K562 (cell line): ENCODE measurements at regions not wholly inside any gene's neighbourhood (a gene's known extent, or its start where the extent isn't known, plus 50 kb on each side); places are given as distances from the start of the nearest gene placed in this dataset.

Source experiments
- ATAC-seq: fragments of 200-7000 bp; cut with Tn5 transposase; 3 replicates; pipeline ENCODE4 v1.9.1; 2020; ENCODE audit warnings: moderate library complexity
- BruUV-seq: library from RNA; stranded (reverse); fragments of 400-500 nt; replicated peaks from 2 replicates; lab custom pipeline; 2021; lab: Mats Ljungman, UMichigan
- CTCF ChIA-PET: fragments of 300-600 bp; formaldehyde crosslinking; extraction: SDS; loops from one replicate; lab custom pipeline; 2021; ENCODE audit warnings: low intra/inter-chr PET ratio; lab: Yijun Ruan, JAX
- POLR2A ChIA-PET: fragments of 300-600, 350-650 bp; sonication (Branson Sonifier 250); formaldehyde crosslinking; extraction: SDS; loops from one replicate; lab custom pipeline; 2021; ENCODE audit warnings: antibody characterized with exemption, inconsistent platforms; lab: Yijun Ruan, JAX
- DNase-seq, 4 experiments: peaks; one replicate each; pipeline versions ENCODE4 v3.0.0 to v3.0.0-alpha.2; 2011 to 2018; ENCODE audit warnings: low spot score in 3 of 4, mixed read lengths in 3 of 4; ENCODE audit errors: extremely low read depth in 1 of 4
- FAIRE-seq: peaks from 2 replicates; lab custom pipeline; 2011; peaks lifted over from hg19 to GRCh38; lab: Jason Lieb, UNC
- H2AFZ ChIP-seq: 2 replicates; pipeline ENCODE4 v1.6.0; 2011; ENCODE audit warnings: low read depth, low read length, control low read depth, inconsistent platforms
- H3K27ac ChIP-seq: fragments of 200-600 bp; 3 replicates; pipeline ENCODE4 v1.8.0; 2011; ENCODE audit warnings: low read depth, mild to moderate bottlenecking, control low read depth, inconsistent platforms, low read length, moderate library complexity, mixed read lengths; ENCODE audit errors: extremely low read depth
- H3K27me3 ChIP-seq, 2 experiments: fragments of 300-600 bp in 1 of 2; 2 replicates in 1 of 2; 3 replicates in 1 of 2; pipeline versions ENCODE4 v1.6.0 to v1.8.0; 2011; ENCODE audit warnings: inconsistent platforms in 2 of 2, low read length in 2 of 2, mild to moderate bottlenecking in 1 of 2, mixed read lengths in 1 of 2, moderate library complexity in 1 of 2; ENCODE audit not compliant: control insufficient read depth in 2 of 2, insufficient read depth in 2 of 2
- H3K36me3 ChIP-seq: fragments of 300-600 bp; 3 replicates; pipeline ENCODE4 v1.8.0; 2011; ENCODE audit warnings: mild to moderate bottlenecking, low read length, inconsistent platforms; ENCODE audit not compliant: control insufficient read depth, insufficient read depth
- H3K4me1 ChIP-seq, 2 experiments: fragments of 200-600 bp in 1 of 2; replicated peaks in 1 of 2; 2 replicates in 1 of 2; 3 replicates in 1 of 2; pipeline versions ENCODE4 v1.5.1 to v1.8.0; 2011; ENCODE audit warnings: inconsistent platforms in 2 of 2, low read length in 2 of 2, mild to moderate bottlenecking in 1 of 2, mixed read lengths in 1 of 2, moderate library complexity in 1 of 2; ENCODE audit not compliant: control insufficient read depth in 2 of 2, insufficient read depth in 2 of 2
- H3K4me2 ChIP-seq: 2 replicates; pipeline ENCODE4 v1.6.1; 2011; ENCODE audit warnings: low read length, control low read depth, inconsistent platforms, mixed read lengths; ENCODE audit not compliant: insufficient read depth
- H3K4me3 ChIP-seq: fragments of 200-600 bp; sonication (generic), shearing (Covaris generic); 2 replicates; pipeline ENCODE4 v1.5.1; 2016; ENCODE audit warnings: control low read depth, inconsistent platforms
- H3K79me2 ChIP-seq: fragments of 200-600 bp; 3 replicates; pipeline ENCODE4 v1.8.0; 2011; ENCODE audit warnings: low read length, inconsistent platforms; ENCODE audit not compliant: control insufficient read depth, insufficient read depth
- H3K9ac ChIP-seq, 2 experiments: 2 replicates each; pipeline versions ENCODE4 v1.6.0 to v1.6.1; 2011; ENCODE audit warnings: low read depth in 2 of 2, low read length in 2 of 2, control low read depth in 1 of 2, inconsistent platforms in 1 of 2, mild to moderate bottlenecking in 1 of 2, mixed read lengths in 1 of 2; ENCODE audit not compliant: insufficient read depth in 1 of 2
- H3K9me1 ChIP-seq: one replicate; pipeline ENCODE4 v1.6.0; 2011; ENCODE audit warnings: inconsistent platforms, mild to moderate bottlenecking, low read length, moderate library complexity; ENCODE audit not compliant: control insufficient read depth, insufficient read depth
- H3K9me3 ChIP-seq: replicated peaks from 2 replicates; pipeline ENCODE4 v1.5.1; 2011; ENCODE audit warnings: low read depth, low read length, inconsistent platforms; ENCODE audit not compliant: control insufficient read depth, insufficient read depth
- H4K20me1 ChIP-seq: replicated peaks from 2 replicates; pipeline ENCODE4 v1.6.1; 2011; ENCODE audit warnings: low read length, inconsistent platforms, mixed read lengths; ENCODE audit not compliant: control insufficient read depth, insufficient read depth
- ARHGAP35 ChIP-seq: fragments of 450-650 bp; IDR thresholded peaks from 2 replicates; pipeline ENCODE4 v1.6.1; 2018; ENCODE audit not compliant: partially characterized antibody
- CBX3 ChIP-seq, 2 experiments: IDR thresholded peaks; 1 replicate in 1 of 2; 2 replicates in 1 of 2; pipeline ENCODE4 v1.6.1; 2012; ENCODE audit warnings: inconsistent platforms in 2 of 2, low read length in 2 of 2, borderline replicate concordance in 1 of 2, control low read depth in 1 of 2
- CHCHD3 ChIP-seq: fragments of 250-450 bp; sonication (Bioruptor Pico); IDR thresholded peaks from 2 replicates; pipeline ENCODE4 v2.1.2; 2022; ENCODE audit warnings: mild to moderate bottlenecking
- DACH1 ChIP-seq: fragments of 450-650 bp; IDR thresholded peaks from 2 replicates; pipeline ENCODE4 v1.6.1; 2018; ENCODE audit not compliant: partially characterized antibody
- EGR1 ChIP-seq: fragments of 450-650 bp; conservative IDR thresholded peaks from 2 replicates; pipeline ENCODE4 v1.6.1; 2017; ENCODE audit warnings: mild to moderate bottlenecking
- MTA1 ChIP-seq: fragments of 450-650 bp; IDR thresholded peaks from 2 replicates; pipeline ENCODE4 v1.6.1; 2017; ENCODE audit warnings: borderline replicate concordance
- NR2C1 ChIP-seq, 2 experiments: fragments of 450-650 bp; IDR thresholded peaks; 2 replicates each; pipeline ENCODE4 v1.6.1; 2017; ENCODE audit warnings: mild to moderate bottlenecking in 2 of 2, antibody characterized with exemption in 1 of 2, inconsistent platforms in 1 of 2, missing compliant biosample characterization in 1 of 2, missing genetic modification characterization in 1 of 2
- PCBP1 ChIP-seq: fragments of 200-400 bp; formaldehyde crosslinking; IDR thresholded peaks from 2 replicates; pipeline ENCODE4 v1.6.1; 2018; ENCODE audit warnings: mild to moderate bottlenecking, low read depth, low read length; ENCODE audit not compliant: poor library complexity, severe bottlenecking
- PHB ChIP-seq: fragments of 250-450 bp; sonication (Bioruptor Pico); IDR thresholded peaks from 2 replicates; pipeline ENCODE4 v1.5.0; 2021
- POLR3A ChIP-seq: IDR thresholded peaks from 2 replicates; pipeline ENCODE4 v1.6.1; 2011; ENCODE audit warnings: borderline replicate concordance, mild to moderate bottlenecking, moderate library complexity; ENCODE audit not compliant: insufficient read length, insufficient read depth; ENCODE audit errors: extremely low read depth
- PTTG1 ChIP-seq: fragments of 450-650 bp; IDR thresholded peaks from 2 replicates; pipeline ENCODE4 v1.6.1; 2016; ENCODE audit warnings: low read depth, mild to moderate bottlenecking, missing genetic modification characterization, missing compliant biosample characterization
- ZNF644 ChIP-seq: fragments of 200-800 bp; sonication (Bioruptor generic); IDR thresholded peaks from 2 replicates; pipeline ENCODE4 v1.6.1; 2016; ENCODE audit warnings: low read depth, missing genetic modification characterization, missing compliant biosample characterization
- WGBS: fragments of 100-300 bp; shearing (Covaris generic); methylation state at CpG from one replicate; pipeline ENCODE4 v1.1.6; 2016; ENCODE audit warnings: low coverage, mixed read lengths; ENCODE audit not compliant: insufficient coverage; ENCODE audit errors: missing lambda C conversion rate; 5-methylcytosine and 5-hydroxymethylcytosine counted together
- in situ Hi-C: fragments of 300-500 bp; cut with MboI; formaldehyde crosslinking; loops from 4 replicates; pipeline ENCODE4 v1.15.0; 2018; ENCODE audit warnings: inconsistent platforms, mixed read lengths
- intact Hi-C: fragments of 100-400 bp; cut with micrococcal nuclease; formaldehyde crosslinking; loops from 2 replicates; pipeline ENCODE4 v1.14.2; 2022
- TF ChIP-seq, protein P1 (sequence below): fragments of 450-650 bp; formaldehyde crosslinking; IDR thresholded peaks from 2 replicates; pipeline ENCODE4 v1.4.0; 2020; ENCODE audit warnings: mild to moderate bottlenecking, moderate library complexity
- TF ChIP-seq, protein P2 (sequence below): fragments of 450-650 bp; formaldehyde crosslinking; IDR thresholded peaks from 2 replicates; pipeline ENCODE4 v1.4.0; 2020; ENCODE audit warnings: mild to moderate bottlenecking
- TF ChIP-seq, protein P3 (sequence below): fragments of 450-650 bp; IDR thresholded peaks from 2 replicates; pipeline ENCODE4 v1.6.1; 2016; ENCODE audit warnings: antibody characterized with exemption
- TF ChIP-seq, protein P4 (sequence below): fragments of 450-650 bp; formaldehyde crosslinking; IDR thresholded peaks from 2 replicates; pipeline ENCODE4 v1.4.0; 2020; ENCODE audit warnings: mild to moderate bottlenecking, moderate library complexity
- TF ChIP-seq, protein P5 (sequence below): IDR thresholded peaks from 2 replicates; pipeline ENCODE4 v1.6.1; 2016; ENCODE audit warnings: missing genetic modification characterization, missing compliant biosample characterization

DNA sequence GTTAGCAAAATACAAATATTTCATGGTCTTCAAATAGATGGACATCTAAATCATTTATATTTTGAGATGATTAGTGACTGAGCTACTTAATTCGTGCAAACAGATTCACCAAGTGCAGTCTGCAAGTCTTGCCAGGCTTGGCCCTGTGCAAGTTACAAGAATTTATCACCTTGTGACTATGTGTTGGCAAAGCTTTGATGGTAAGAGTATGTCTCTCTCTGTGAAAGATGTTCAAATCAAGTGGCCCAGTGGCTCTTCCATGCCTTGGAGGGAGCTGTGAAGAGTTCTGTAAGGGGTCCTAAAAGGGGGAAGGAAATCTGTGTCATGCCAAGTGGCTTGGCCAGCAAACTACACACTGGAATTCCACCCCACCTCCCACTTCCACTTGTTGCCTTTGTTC lies 397.3 kb downstream of the TYW1 start:
- no peaks in the 10 kb centered on the region for H3K4me1 ChIP-seq
- H4K20me1 ChIP-seq, result peaks cover 5% of the 10 kb centered on the region; the same call in 1 of the 2 replicates
- no TSS peak for BruUV-seq
- no peaks in the 10 kb centered on the region for H3K79me2 ChIP-seq
- no peak overlapping the region for H3K4me3 ChIP-seq
- POLR2A ChIA-PET, result no interaction called here
- H3K4me2 ChIP-seq, result no peak overlapping the region
- no peak overlapping the region for H2AFZ ChIP-seq
- DNase-seq (no peak), FAIRE-seq (no peak), ATAC-seq (no peak)
- WGBS, result 0% methylated on average over 1 of the region's 1 CpG
- H3K9me3 ChIP-seq, result no peaks in the 10 kb centered on the region
- H3K9me1 ChIP-seq, result no peaks in the 10 kb centered on the region
- no peak overlapping the region for H3K27ac ChIP-seq
- H3K36me3 ChIP-seq, result no peaks in the 10 kb centered on the region
- intact Hi-C loops (no loop called here), in situ Hi-C loops (no loop called here)
- H3K27me3 ChIP-seq, result peaks cover 15 to 40% of the 10 kb centered on the region in 2 experiments; a peak in 4 of 5 replicates
- CTCF ChIA-PET, result no interaction called here
- no peak overlapping the region for H3K9ac ChIP-seq
- TF ChIP-seq CBX3 (IDR thresholded peaks at IDR 0.05; ENCODE audit: borderline replicate concordance in 1 of 2, low read length in 2 of 2) (no peak), PTTG1 (no peak), NR2C1 (IDR thresholded peaks at IDR 0.05) (no peak), NR2C1 (tag; IDR thresholded peaks at IDR 0.05) (no peak), DACH1 (no peak), PCBP1 (no peak), CHCHD3 (CRISPR knock-in tag) (no peak), POLR3A (no peak), PHB (CRISPR knock-in tag) (no peak), EGR1 (no peak), ARHGAP35 (no peak), MTA1 (no peak), ZNF644 (tag) (no peak)
- TF ChIP-seq, protein P1, sequence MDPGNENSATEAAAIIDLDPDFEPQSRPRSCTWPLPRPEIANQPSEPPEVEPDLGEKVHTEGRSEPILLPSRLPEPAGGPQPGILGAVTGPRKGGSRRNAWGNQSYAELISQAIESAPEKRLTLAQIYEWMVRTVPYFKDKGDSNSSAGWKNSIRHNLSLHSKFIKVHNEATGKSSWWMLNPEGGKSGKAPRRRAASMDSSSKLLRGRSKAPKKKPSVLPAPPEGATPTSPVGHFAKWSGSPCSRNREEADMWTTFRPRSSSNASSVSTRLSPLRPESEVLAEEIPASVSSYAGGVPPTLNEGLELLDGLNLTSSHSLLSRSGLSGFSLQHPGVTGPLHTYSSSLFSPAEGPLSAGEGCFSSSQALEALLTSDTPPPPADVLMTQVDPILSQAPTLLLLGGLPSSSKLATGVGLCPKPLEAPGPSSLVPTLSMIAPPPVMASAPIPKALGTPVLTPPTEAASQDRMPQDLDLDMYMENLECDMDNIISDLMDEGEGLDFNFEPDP (CRISPR knock-in tag), result no peak
- TF ChIP-seq, protein P2, sequence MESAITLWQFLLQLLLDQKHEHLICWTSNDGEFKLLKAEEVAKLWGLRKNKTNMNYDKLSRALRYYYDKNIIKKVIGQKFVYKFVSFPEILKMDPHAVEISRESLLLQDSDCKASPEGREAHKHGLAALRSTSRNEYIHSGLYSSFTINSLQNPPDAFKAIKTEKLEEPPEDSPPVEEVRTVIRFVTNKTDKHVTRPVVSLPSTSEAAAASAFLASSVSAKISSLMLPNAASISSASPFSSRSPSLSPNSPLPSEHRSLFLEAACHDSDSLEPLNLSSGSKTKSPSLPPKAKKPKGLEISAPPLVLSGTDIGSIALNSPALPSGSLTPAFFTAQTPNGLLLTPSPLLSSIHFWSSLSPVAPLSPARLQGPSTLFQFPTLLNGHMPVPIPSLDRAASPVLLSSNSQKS, result no peak
- TF ChIP-seq, protein P3, sequence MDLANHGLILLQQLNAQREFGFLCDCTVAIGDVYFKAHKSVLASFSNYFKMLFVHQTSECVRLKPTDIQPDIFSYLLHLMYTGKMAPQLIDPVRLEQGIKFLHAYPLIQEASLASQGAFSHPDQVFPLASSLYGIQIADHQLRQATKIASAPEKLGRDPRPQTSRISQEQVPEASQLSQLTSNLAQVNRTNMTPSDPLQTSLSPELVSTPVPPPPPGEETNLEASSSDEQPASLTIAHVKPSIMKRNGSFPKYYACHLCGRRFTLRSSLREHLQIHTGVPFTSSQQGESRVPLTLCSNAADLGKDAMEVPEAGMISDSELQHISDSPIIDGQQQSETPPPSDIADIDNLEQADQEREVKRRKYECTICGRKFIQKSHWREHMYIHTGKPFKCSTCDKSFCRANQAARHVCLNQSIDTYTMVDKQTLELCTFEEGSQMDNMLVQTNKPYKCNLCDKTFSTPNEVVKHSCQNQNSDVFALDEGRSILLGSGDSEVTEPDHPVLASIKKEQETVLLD, result no peak
- TF ChIP-seq, protein P4, sequence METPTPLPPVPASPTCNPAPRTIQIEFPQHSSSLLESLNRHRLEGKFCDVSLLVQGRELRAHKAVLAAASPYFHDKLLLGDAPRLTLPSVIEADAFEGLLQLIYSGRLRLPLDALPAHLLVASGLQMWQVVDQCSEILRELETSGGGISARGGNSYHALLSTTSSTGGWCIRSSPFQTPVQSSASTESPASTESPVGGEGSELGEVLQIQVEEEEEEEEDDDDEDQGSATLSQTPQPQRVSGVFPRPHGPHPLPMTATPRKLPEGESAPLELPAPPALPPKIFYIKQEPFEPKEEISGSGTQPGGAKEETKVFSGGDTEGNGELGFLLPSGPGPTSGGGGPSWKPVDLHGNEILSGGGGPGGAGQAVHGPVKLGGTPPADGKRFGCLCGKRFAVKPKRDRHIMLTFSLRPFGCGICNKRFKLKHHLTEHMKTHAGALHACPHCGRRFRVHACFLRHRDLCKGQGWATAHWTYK, result no peak
- TF ChIP-seq, protein P5, sequence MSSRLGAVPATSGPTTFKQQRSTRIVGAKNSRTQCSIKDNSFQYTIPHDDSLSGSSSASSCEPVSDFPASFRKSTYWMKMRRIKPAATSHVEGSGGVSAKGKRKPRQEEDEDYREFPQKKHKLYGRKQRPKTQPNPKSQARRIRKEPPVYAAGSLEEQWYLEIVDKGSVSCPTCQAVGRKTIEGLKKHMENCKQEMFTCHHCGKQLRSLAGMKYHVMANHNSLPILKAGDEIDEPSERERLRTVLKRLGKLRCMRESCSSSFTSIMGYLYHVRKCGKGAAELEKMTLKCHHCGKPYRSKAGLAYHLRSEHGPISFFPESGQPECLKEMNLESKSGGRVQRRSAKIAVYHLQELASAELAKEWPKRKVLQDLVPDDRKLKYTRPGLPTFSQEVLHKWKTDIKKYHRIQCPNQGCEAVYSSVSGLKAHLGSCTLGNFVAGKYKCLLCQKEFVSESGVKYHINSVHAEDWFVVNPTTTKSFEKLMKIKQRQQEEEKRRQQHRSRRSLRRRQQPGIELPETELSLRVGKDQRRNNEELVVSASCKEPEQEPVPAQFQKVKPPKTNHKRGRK (tag), result no peak
